GM19351 (cell line): ENCODE measurements at regions not wholly inside any gene's neighbourhood (a gene's known extent, or its start where the extent isn't known, plus 50 kb on each side); places are given as distances from the start of the nearest gene placed in this dataset.

Experiments used
- ATAC-seq: cut with Tn5 transposase; IDR thresholded peaks from one replicate; pipeline ENCODE4 v1.9.1; 2021; ENCODE audit warnings: mild to moderate bottlenecking, moderate library complexity; ENCODE audit not compliant: unreplicated experiment

DNA sequence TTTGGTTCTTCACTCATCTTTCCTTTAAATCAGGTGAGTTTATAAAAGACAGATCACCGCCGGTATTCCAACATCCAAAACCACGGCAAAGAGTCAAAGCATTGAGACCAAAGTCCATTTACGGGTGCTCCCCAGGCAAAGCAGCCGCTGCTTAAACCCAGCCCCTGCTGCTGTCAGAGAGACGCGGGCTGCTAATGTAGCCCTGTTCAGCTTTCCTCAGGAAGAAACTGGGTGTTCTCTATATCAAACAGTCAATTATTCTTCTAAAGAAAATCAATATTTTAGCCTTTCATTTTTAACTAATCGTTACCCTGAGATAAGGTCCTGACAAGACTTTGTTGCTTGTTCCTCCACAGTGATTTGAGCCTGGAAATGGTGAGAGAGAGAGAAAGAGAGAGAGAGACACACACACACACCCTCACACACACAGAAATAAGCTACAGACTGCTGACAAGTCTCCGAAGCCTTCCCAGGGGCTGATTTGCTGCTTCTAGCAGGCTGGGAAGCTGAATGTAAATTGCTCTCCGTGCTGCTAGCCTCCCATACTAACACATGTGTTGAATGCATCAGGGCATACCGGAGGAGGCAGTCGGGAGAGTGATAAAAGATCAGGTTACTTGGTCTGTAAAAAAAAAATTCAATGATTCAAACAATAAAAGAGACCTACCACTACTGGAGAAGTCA is 183.0 kb upstream of the ANK3 start:
- ATAC-seq: no peak

DNA sequence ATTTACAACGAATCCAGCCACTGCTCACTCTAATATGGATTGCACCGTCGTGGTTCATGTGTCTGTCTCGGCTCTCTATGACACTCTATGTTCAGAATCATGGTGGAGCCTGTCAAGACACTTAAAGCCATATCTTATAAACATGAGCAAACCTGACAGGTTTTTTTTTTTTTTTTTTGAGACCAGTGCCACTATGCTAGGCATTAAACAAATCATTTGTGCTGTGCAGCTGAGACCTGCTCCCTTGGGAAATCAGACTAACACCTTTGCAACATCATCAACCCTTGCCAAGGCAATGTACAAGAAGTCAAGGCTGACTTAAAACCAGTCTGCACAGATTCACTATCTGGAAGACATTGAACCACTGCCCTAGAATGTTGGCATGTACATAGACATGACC is 181.2 kb upstream of the ANK3 start:
- no peak for ATAC-seq

DNA sequence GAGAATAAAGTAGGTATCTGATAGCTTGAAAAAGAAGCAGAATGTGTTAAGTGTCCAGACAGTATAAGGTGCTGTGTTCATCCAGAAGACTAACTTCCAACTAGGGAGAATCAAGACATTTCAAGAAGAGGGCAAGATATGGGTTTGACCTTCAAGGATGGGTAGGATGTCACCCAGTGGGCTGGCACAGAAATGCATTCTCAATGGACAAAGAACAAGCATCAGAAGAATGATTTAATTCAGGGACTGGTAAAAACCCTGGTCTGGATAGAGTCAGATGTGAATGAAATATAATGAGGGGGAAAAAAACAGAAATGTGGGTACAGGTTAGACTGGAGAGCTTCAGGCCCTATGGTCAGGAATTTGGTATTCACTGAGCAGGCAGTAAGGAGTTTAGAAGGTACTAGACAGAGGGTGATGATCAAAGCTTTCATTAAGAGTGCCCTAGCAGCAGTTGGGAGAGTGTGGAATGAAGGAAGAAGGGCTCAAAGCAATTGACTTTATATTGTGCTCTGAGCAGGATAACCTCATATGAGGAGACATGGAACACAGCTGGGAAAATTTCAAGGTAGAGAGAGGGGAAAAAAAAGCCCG is 180.7 kb upstream of the ANK3 start:
- no peak for ATAC-seq

DNA sequence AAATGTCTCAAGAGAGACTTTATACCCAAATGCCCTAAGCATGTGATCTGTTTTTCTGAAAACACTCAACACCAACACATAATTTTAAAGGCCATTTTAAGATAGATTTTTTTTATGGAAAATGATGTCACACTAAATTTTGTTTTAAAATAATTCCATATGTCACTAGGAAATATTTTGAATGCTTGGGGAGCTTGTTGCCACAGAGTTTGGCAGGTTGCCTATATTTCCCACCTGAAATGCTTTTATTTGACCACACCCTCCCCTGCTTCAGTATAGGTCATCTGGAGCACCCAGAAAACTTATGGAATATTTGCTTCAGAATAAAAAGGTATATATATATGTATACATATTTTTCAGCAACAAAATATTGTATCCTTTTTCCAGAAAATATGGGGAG is 180.0 kb upstream of the ANK3 start:
- ATAC-seq: no peak

DNA sequence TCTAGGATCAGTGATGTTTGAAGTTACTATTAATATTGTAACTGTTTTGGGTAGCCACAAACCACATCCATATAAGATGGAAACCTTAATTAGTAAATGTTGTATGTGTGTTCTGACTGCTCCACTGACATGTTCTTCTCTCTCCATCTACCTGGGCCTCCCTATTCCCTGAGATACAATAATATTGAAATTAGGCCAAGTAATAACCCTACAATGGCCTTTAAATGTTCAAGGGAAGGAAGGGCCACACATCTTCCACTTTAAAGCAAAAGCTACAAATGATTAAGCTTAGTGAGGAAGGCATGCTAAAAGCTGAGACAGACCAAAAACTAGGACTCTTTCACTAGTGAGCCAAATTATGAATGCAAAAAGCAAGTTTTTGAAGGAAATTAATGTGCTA is 176.4 kb upstream of the ANK3 start:
- no peak for ATAC-seq

DNA sequence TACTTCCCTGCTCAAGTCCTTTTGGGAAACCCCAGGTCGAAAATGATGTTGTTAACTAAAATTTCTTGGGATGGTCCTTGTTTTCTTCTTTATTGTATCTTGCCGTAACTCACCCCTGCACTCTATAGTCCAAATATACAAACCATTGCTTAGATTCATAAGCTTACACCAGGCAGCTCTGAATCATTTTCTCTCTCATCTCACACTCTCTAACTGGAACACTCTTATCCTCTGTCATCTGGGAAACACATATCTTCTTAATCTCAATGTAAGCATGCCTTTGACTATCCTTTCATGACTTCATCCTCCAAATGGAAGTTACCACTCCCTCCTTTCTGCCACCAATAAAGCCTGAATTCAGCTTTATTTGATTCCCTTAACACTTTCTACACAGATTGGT is 175.8 kb upstream of the ANK3 start:
- ATAC-seq: no peak

DNA sequence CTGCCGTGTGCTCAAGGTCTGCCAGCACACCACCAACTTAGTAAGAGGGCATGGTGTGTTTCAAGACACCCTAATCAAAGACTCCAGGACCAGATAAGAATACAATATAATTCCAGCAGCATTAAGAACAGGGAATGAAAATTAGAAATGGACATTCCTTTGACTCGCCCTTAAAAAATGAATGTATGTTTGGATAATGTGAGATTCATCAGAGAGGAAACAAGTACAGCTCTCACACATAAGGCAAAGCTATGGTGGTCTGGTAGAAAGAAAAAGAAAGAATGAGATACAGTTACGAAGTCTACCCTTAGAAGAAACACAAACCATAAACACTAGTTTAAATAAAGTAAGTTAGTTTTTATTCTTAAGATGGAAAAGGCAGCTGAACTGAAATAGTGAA is 174.8 kb upstream of the ANK3 start:
- no peak for ATAC-seq

DNA sequence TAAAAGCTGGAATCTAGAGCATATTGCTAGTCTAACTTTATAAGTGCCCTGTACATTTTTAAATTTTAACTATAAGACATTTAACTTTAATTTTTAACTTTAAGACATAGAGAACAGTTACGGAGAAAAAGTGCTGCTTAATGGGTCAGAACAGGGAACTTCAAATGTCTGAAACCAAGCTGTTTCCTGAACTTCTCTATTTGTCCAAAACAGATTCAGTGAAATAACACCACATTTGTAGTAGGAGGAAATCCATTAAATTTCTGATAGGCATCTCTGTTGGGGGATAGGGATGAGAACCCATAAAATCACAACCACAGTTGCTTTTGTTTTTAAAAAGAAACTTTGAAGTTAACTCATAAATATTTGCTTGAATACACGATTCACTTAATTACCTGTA is 170.8 kb upstream of the ANK3 start:
- ATAC-seq: no peak

DNA sequence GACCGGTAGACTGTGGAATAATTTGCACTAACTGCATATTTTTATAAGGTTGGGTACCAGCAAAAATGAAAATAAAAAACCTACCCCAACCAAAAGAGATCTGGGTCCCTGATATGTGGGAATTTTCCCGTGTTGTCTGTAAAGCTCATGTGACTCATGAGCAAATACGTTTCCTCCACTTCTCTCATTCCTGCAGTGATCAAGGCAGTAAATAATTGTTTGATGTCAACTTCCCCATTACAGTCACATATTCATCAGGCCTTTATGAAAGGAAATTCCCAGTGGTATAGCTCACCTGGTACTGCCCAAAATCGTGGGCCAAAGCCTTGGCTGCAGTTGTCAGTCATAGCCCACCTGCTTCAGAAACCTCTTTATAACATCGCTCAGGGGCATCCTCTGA is 166.0 kb upstream of the ANK3 start:
- no peak for ATAC-seq

DNA sequence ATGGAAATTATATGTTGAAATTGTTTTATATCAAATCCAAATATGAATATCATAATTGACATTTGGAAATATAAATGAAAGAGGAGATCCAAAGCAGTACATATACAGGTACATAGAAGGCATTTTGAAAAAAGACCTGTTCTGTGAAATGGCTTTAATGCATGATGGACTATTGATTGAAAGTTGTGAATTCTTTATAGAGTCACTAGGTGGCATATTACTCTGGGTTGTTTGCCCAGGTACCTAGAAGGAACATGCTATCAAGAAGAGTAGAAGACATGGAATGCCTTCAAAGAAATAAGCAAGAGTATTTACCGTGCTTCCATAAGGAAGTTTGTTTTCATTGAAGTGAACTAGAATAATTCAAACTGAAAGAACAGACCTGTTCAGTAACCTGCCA is 160.0 kb upstream of the ANK3 start:
- ATAC-seq: peak; percentile 69

DNA sequence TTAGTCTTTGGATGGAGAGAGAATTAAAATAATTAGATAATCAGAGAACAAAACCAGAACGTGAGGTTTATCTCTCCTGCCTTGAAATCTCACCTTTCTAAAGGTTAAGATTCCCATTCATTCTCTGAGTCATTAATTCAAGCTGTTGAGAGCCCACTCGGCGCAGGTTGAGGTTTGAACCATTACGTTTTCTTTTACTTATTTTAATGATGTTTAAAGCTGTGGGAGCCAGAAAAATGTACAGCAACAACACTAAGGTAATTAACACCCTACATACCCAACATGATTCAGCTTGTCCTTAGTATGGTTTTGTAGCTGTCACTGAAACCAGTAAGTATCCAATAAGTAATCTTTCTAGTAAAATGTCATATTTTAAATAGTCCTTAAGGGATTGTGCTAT is 153.0 kb upstream of the ANK3 start:
- ATAC-seq: no peak

DNA sequence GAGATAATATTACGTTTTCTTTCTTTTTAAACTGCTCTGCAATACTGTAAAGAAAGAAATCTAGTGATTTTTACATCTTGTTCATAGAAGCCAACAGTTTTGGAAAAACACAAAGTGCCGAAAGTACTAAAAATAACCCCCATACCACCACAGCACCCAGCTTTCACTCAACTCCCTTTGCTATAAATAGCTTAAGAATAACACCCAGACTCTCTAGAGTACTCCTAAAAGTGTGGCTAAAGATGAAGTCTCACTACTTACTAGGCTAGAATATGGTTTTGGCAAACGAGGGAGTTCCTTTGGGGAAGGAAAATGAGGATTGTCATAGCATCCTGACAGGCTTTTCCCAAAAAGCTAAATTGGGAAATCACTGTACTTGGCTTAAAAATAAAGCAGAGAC is 151.8 kb upstream of the ANK3 start:
- no peak for ATAC-seq

DNA sequence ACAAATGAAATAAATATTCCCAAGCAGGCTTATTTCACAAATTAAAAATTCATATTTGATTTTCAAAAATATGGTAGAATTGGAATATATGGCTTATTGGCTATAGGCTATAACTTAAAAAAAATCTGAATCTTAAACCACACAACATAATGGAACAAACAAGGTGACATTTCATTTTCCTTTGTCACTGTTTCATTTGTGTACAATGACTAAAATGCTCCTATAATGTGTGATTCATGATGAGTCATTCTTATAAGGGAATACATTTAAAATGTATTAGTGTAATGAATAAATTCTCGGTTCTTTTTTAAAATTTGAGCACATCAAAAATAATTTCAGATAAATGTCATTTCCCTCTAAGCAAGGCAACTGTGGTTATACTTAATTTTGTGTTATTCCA is 148.0 kb upstream of the ANK3 start:
- ATAC-seq: no peak

DNA sequence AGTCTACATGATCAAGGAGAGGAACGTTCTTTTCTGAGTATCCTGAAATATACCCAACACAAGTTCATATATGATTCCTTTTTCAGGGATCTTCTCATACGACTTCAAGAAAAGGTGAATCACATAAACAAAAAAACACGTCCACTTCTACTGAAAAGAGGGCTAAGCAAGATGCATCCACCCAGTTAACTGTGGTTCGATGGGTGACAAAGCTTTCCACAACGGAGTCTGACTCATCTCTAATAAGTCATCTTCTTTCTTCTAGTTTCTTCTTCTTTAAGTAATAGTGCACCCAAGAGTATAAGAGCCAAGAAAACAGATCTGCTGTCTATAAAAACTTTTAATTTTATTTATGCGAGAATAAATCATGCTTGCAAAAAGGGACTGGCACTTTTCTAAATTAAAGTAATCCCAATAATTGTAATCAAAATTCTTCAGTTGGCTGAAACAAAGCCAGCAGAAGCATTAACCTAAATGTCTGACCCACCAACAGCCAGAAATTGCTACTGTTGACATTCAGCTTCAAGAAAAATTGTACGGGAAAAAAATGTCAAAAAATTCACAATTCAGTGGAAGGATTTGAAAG is 146.9 kb upstream of the ANK3 start:
- ATAC-seq: no peak

DNA sequence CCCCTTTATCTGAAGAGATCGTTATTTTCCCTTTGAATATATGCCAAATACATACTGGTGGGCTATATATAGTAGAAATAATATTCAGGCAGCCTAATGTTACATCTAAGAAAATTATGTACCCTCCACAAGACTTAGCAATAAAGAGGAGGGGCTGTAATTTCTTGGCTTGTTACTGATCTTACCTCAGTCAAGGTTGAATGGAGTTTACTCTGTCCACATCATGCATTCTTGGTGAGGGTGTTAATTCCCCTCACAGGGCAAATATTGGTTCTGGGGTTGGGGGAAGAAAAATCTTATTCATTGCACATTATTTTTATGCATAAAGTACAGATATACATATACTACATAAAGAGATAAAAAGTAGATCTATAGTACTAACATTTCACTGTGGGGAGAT is 145.8 kb upstream of the ANK3 start:
- no peak for ATAC-seq

DNA sequence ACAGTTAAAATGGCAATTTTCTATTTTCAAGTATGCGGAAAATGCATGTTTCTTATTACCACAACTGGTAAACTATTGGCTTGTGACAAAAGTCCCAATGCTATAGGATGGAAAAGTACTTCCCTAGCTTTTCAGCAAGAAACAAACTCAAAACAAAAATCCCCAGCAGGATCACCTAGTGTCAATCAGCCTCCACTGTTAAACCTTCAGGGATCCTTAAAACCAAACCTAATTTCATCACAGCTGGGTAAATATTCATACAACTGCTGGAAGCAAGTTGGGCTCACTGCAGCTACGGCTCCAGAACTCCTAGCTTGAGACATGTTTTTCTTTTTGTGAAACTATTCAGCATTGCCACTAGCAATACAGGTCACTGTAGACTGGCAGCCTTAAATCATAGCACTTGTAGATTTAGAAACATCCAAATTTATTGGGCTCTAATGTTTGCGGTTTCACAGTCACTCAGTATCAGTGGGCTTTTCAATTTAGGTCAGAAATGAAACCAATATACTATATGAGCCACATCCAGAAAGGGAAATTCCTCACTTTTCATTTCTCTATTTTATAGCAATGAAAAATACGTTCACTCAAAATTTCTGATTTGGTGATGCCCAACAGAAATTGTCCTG is 145.2 kb upstream of the ANK3 start:
- ATAC-seq: peak; percentile 55

DNA sequence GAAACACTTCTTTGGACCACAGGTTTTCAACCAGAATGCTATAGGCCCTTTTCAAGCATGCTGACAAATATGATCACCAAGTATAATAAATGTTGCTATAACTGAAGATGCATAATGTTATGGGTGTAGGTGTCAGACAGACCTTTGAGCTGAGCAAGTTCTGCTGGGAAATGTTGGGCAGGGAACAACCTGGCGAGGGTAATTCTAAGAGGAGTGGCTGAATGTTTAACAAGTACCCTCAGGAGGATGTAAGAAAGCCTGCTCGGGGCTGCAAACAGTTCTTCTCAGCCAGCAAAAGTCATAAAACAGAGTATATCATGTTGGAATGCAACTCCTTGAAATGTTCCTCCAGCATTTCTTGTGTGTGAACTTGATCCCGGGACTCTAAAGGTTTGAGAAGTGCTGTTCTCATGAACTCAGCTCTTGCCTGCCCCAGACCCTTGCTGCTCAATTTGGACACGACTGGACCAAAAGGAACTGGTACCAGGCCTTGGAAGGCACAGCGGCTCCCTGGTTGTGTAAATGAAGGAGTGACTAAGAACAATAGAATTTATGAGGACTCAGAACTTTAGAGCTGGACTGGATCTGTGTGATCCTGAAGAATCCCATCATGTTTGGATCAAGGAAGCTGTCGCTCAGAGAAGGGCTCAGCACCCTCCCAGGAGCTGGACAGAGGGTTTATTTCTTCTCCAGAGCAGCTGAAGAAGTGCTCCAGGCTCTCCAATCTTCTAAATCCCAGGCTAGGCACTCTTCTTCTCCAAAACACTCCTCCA is 143.2 kb upstream of the ANK3 start:
- no peak for ATAC-seq

DNA sequence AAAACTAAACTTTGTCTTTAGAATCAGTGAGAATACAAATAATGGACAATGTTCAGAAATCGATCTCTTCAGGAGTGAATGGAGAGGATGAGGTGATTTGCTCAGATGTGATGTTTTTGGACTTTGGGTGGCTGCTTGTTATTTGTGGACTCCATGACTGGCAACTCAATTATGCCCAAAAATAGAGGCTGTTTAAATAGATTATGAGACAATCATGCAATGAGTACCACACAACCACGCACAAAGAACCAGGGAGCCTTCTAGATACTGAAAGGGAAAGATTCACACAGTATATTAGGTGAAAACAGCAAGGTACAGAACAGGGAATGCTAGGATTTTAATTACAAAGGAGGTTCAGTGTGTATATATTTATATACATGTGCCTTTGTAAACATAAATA is 141.3 kb upstream of the ANK3 start:
- ATAC-seq: no peak

DNA sequence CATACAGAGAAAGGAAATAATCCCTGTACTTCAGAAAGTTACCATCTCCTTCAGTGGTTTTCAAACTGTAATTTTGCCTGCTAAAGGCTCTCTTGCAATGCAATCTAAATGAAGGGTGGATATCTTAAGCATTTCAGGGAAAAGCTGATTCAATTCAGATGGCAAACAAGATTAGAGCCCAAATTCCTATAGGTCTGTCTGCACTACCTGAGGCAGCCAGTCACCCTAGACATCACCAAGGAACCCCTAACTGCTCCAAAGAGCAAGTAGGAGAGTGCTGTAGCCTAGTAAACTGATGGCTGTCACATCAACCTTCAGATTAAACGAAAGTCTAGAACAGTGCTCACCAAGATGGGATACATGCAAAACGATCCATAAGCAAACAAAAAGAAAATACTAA is 138.0 kb upstream of the ANK3 start:
- ATAC-seq: no peak

DNA sequence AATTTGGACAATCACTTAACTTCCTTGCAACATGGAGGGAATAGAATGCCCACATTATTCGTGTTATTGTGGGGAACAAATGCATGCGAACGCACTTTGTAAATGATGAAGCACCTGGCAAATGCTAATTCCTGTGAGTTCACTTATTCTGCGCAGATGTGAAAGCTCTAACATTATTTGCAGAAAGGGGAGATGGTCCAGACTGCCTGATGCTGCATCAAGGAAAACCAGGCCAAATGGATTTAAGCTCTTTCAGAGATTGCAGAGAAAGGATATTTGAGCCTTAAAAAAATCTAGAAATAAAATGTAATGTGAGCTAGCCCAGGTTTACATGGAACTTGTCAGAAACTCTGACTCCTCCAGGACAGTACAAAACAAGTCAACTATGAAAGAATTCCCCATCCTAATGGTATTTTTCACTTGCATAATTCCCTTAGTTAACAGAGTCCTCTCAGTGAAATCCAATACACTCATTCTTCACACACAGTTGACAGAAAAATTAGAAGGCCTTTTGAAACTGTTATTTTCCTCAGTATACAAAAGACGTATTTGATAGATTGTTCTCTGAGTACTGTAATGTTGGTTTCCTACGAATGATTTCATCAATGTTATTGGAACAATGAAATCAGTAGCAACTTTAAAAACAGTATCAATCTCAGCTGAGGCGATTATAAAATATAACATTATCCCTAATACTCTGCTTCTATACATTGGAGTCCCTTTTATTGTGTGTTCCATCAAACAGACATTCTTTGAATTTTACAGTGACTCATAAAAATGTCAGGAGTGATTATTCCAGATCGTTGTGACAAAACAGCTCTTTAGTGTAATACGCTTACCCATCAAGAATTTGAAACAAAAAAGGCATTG is 136.3 kb upstream of the ANK3 start:
- no peak for ATAC-seq

DNA sequence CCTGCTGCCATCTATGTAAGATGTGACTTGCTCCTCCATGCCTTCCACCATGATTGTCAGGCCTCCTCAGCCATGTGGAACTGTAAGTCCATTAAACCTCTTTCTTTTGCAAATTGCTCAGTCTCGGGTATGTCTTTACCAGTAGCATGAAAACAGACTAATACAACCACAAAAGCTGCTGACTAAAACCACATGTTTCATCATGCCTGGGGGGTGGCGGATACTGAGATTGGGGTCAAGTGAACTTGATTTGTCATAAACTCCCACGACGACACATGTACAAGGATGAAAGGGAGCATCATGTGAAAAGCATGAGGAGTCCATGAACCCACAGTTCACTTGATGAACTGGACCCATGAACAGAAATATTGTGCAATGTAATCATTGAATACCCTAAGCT is 134.9 kb upstream of the ANK3 start:
- ATAC-seq: no peak
